Gastrocnemius medialis (tissue), 4 donors: ENCODE measurements at regions not wholly inside any gene's neighbourhood (a gene's known extent, or its start where the extent isn't known, plus 50 kb on each side); places are given as distances from the start of the nearest gene placed in this dataset.

Source experiments
- CTCF ChIP-seq, 5 experiments: fragments of 450-650 bp in 3 of 5; fragments of 200-600 bp in 2 of 5; sonication (generic) in 2 of 5; IDR thresholded peaks in 4 of 5; conservative IDR thresholded peaks in 1 of 5; 1 replicate in 4 of 5; 2 replicates in 1 of 5; pipeline ENCODE4 v1.5.1; 2016 to 2019; ENCODE audit warnings: antibody characterized with exemption in 5 of 5, mild to moderate bottlenecking in 3 of 5, moderate library complexity in 3 of 5
- POLR2A ChIP-seq, 2 donors: fragments of 450-650 bp; IDR thresholded peaks; one replicate each; pipeline ENCODE4 v1.6.1; 2017; ENCODE audit warnings: antibody characterized with exemption in 2 of 2, mild to moderate bottlenecking in 2 of 2, moderate library complexity in 2 of 2

GRCh38 chr13:76668141-76668540 is 218.1 kb downstream of the KCTD12 start:
- TF ChIP-seq CTCF (IDR thresholded peaks at IDR 0.05 in 4 of 5, conservative IDR thresholded peaks at IDR 0.05 in 1 of 5), result no peak
- no peak for TF ChIP-seq POLR2A (IDR thresholded peaks at IDR 0.05)
